B cell (primary cell): ENCODE measurements at regions not wholly inside any gene's neighbourhood (a gene's known extent, or its start where the extent isn't known, plus 50 kb on each side); places are given as distances from the start of the nearest gene placed in this dataset.

ENCODE experiments used
- CTCF ChIP-seq: fragments of 200-600 bp; IDR thresholded peaks from one replicate; pipeline ENCODE4 v1.8.0; 2022; ENCODE audit warnings: antibody characterized with exemption, mild to moderate bottlenecking
- EZH2 ChIP-seq: IDR thresholded peaks from 2 replicates; pipeline ENCODE4 v1.6.1; 2012; ENCODE audit warnings: borderline replicate concordance, low read depth, mild to moderate bottlenecking, moderate library complexity, low read length; ENCODE audit not compliant: insufficient read depth, poor library complexity, severe bottlenecking

GRCh38 chr2:44104855-44105271 lies 63.8 kb upstream of the PPM1B start:
- TF ChIP-seq CTCF (no peak), EZH2 (no peak)
